ENCODE measurements at regions not wholly inside any gene's neighbourhood (a gene's known extent, or its start where the extent isn't known, plus 50 kb on each side); places are given as distances from the start of the nearest gene placed in this dataset.

- TF ChIP-seq TAF1 (IDR thresholded peaks at IDR 0.05; ENCODE audit: borderline replicate concordance, low read depth, low read length) (no peak), POLR2AphosphoS5 (IDR thresholded peaks at IDR 0.05; ENCODE audit: low read depth, low read length) (no peak)
Measured at GRCh38 chr16:86289907-86290306, 220.4 kb upstream of the FOXF1 start.
